ENCODE measurements at regions not wholly inside any gene's neighbourhood (a gene's known extent, or its start where the extent isn't known, plus 50 kb on each side); places are given as distances from the start of the nearest gene placed in this dataset.

DNA sequence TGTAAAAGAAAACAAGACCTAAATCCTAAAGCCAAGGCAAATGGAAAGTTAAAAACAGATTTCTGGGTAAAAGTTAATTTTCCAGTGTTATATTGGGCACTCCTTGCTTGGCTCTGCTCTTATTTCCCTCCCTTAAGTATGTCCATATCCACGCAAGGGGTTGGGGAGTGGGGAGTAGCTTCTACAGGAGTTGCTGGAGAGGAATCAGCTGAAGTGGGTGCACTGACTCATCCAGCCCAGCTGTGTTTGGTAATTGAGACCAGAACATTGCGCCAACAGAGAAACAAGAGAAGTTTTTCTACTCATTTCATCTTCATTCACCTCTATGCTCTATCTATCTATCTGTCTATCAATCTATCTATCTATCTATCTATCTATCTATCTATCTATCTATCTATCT lies 298.4 kb upstream of the PDGFD start (continued):
- TF ChIP-seq, protein P1, sequence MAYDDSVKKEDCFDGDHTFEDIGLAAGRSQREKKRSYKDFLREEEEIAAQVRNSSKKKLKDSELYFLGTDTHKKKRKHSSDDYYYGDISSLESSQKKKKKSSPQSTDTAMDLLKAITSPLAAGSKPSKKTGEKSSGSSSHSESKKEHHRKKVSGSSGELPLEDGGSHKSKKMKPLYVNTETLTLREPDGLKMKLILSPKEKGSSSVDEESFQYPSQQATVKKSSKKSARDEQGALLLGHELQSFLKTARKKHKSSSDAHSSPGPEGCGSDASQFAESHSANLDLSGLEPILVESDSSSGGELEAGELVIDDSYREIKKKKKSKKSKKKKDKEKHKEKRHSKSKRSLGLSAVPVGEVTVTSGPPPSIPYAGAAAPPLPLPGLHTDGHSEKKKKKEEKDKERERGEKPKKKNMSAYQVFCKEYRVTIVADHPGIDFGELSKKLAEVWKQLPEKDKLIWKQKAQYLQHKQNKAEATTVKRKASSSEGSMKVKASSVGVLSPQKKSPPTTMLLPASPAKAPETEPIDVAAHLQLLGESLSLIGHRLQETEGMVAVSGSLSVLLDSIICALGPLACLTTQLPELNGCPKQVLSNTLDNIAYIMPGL (CRISPR knock-in tag; IDR thresholded peaks at IDR 0.05): no peak

DNA sequence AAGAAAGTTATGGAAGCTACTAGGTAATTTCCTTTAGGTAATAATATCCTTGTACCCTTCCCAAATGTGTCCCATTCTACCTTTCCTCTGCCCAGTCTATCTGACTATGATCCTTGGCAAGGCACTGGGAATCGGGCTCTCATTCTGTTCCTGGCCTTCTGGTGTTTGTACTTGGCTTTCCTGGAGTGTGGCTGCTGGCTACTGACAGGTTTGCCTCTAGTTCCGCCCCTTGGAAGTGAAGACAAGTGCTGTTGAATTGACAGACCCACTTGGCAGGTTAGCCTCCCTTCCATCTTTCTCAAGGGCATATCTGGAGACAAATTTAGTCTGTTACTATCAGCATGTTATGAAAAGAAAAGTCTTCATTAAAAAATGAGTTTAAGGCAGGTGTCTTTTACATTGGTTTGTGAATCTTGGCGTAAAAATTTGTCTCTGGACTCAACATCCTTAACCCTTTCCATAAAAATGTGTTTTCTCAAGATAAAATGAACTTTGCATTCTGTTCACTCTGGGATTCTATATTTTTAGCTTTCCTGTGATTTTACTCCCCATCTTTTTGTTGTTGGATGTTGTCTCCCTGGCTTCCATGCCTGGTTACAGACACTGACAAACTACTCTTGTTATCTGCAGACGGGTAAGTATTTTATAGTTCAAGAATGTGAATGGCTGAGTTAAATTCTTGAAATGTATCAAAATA lies 287.4 kb upstream of the PDGFD start:
- DNase-seq (ENCODE audit: extremely low read depth in 1 of 4, low spot score in 3 of 4): no peak
- H3K27ac ChIP-seq (ENCODE audit: extremely low read depth, low read depth, low read length): no peak overlapping the region
- no peaks in the 10 kb centered on the region for H3K79me2 ChIP-seq (ENCODE audit: control insufficient read depth, insufficient read depth, low read length)
- H3K4me1 ChIP-seq (replicated peaks in 1 of 2; ENCODE audit: control insufficient read depth in 2 of 2, insufficient read depth in 2 of 2, low read length in 2 of 2): no peaks in the 10 kb centered on the region
- H2AFZ ChIP-seq (ENCODE audit: low read depth, low read length): peak overlapping the region; percentile 55; the same call in 1 of the 2 replicates
- no peak for FAIRE-seq
- 12% methylated on average over 4 of the region's 4 CpGs for WGBS (ENCODE audit: insufficient coverage, low coverage, missing lambda C conversion rate)
- H3K4me3 ChIP-seq: no peak overlapping the region
- H3K4me2 ChIP-seq (ENCODE audit: insufficient read depth, low read length): no peak overlapping the region
- no peak overlapping the region for H3K9ac ChIP-seq (ENCODE audit: insufficient read depth in 1 of 2, low read depth in 2 of 2, low read length in 2 of 2)
- ChIA-PET CTCF (ENCODE audit: low intra/inter-chr PET ratio) (no interaction called here), POLR2A (no interaction called here)
- intact Hi-C loops (cut with micrococcal nuclease): no loop called here
- no peaks in the 10 kb centered on the region for H4K20me1 ChIP-seq (replicated peaks; ENCODE audit: control insufficient read depth, insufficient read depth, low read length)
- no peaks in the 10 kb centered on the region for H3K27me3 ChIP-seq (ENCODE audit: control insufficient read depth in 2 of 2, insufficient read depth in 2 of 2, low read length in 2 of 2)
- BruUV-seq (replicated peaks): no TSS peak
- ATAC-seq: no peak
- no peaks in the 10 kb centered on the region for H3K9me3 ChIP-seq (replicated peaks; ENCODE audit: control insufficient read depth, insufficient read depth, low read depth, low read length)
- H3K9me1 ChIP-seq (ENCODE audit: control insufficient read depth, insufficient read depth, low read length): no peaks in the 10 kb centered on the region
- no peaks in the 10 kb centered on the region for H3K36me3 ChIP-seq (ENCODE audit: control insufficient read depth, insufficient read depth, low read length)
- in situ Hi-C loops (cut with MboI): no loop called here
- TF ChIP-seq RB1 (IDR thresholded peaks at IDR 0.05; ENCODE audit: low read depth) (no peak), MED1 (CRISPR knock-in tag; IDR thresholded peaks at IDR 0.05; ENCODE audit: borderline replicate concordance) (no peak), FOXJ2 (tag; IDR thresholded peaks at IDR 0.05) (no peak), COPS2 (conservative IDR thresholded peaks at IDR 0.05) (no peak), SMC3 (conservative IDR thresholded peaks at IDR 0.05; ENCODE audit: insufficient read depth, low read depth, low read length) (no peak)
- TF ChIP-seq, protein P2, sequence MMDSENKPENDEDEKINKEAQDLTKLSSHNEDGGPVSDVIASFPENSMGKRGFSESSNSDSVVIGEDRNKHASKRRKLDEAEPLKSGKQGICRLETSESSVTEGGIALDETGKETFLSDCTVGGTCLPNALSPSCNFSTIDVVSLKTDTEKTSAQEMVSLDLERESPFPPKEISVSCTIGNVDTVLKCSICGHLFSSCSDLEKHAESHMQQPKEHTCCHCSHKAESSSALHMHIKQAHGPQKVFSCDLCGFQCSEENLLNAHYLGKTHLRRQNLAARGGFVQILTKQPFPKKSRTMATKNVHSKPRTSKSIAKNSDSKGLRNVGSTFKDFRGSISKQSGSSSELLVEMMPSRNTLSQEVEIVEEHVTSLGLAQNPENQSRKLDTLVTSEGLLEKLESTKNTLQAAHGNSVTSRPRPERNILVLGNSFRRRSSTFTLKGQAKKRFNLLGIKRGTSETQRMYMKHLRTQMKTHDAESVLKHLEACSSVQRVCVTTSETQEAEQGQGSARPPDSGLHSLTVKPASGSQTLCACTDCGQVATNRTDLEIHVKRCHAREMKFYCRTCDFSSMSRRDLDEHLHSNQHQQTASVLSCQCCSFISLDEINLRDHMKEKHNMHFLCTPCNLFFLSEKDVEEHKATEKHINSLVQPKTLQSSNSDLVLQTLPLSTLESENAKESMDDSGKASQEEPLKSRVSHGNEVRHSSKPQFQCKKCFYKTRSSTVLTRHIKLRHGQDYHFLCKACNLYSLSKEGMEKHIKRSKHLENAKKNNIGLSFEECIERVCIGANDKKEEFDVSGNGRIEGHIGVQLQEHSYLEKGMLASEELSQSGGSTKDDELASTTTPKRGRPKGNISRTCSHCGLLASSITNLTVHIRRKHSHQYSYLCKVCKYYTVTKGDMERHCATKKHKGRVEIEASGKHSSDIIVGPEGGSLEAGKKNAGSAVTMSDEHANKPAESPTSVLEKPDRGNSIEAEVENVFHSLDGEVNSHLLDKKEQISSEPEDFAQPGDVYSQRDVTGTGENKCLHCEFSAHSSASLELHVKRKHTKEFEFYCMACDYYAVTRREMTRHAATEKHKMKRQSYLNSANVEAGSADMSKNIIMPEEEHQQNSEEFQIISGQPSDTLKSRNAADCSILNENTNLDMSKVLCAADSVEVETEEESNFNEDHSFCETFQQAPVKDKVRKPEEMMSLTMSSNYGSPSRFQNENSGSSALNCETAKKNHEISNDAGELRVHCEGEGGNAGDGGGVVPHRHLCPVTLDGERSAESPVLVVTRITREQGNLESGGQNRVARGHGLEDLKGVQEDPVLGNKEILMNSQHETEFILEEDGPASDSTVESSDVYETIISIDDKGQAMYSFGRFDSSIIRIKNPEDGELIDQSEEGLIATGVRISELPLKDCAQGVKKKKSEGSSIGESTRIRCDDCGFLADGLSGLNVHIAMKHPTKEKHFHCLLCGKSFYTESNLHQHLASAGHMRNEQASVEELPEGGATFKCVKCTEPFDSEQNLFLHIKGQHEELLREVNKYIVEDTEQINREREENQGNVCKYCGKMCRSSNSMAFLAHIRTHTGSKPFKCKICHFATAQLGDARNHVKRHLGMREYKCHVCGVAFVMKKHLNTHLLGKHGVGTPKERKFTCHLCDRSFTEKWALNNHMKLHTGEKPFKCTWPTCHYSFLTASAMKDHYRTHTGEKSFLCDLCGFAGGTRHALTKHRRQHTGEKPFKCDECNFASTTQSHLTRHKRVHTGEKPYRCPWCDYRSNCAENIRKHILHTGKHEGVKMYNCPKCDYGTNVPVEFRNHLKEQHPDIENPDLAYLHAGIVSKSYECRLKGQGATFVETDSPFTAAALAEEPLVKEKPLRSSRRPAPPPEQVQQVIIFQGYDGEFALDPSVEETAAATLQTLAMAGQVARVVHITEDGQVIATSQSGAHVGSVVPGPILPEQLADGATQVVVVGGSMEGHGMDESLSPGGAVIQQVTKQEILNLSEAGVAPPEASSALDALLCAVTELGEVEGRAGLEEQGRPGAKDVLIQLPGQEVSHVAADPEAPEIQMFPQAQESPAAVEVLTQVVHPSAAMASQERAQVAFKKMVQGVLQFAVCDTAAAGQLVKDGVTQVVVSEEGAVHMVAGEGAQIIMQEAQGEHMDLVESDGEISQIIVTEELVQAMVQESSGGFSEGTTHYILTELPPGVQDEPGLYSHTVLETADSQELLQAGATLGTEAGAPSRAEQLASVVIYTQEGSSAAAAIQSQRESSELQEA (IDR thresholded peaks at IDR 0.05; ENCODE audit: low read depth): no peak
- TF ChIP-seq, protein P3, sequence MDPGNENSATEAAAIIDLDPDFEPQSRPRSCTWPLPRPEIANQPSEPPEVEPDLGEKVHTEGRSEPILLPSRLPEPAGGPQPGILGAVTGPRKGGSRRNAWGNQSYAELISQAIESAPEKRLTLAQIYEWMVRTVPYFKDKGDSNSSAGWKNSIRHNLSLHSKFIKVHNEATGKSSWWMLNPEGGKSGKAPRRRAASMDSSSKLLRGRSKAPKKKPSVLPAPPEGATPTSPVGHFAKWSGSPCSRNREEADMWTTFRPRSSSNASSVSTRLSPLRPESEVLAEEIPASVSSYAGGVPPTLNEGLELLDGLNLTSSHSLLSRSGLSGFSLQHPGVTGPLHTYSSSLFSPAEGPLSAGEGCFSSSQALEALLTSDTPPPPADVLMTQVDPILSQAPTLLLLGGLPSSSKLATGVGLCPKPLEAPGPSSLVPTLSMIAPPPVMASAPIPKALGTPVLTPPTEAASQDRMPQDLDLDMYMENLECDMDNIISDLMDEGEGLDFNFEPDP (CRISPR knock-in tag; IDR thresholded peaks at IDR 0.05): no peak

Data from K562 (cell line).